Endometrium (tissue), 2 donors: ENCODE measurements at regions not wholly inside any gene's neighbourhood (a gene's known extent, or its start where the extent isn't known, plus 50 kb on each side); places are given as distances from the start of the nearest gene placed in this dataset.
"Not testable (repeated sequence)": the region's sequence is repeated elsewhere in the genome, so short reads cannot be mapped to it uniquely, and the experiment has no call there.

Source experiments
- FAIRE-seq: peaks from 2 replicates; lab custom pipeline; 2012; peaks lifted over from hg19 to GRCh38; lab: Jason Lieb, UNC
- donor health status: control.
- donor health status: control.

- no peak for FAIRE-seq
Observed at GRCh38 chr10:117601716-117602115, 59.2 kb downstream of the EMX2 start.

- FAIRE-seq = no peak
Observed at GRCh38 chr10:117603081-117603480, 60.5 kb downstream of the EMX2 start.

- no peak for FAIRE-seq
Observed at GRCh38 chr10:117603726-117604125, 61.2 kb downstream of the EMX2 start.

- FAIRE-seq = peak; percentile 91
Observed at GRCh38 chr10:117609095-117609795, 66.7 kb downstream of the EMX2 start.

- FAIRE-seq = no peak
Observed at GRCh38 chr10:117609796-117610170, 67.2 kb downstream of the EMX2 start.

GRCh38 chr10:117610321-117610720 lies 67.8 kb downstream of the EMX2 start:
- FAIRE-seq = no peak

GRCh38 chr10:117612113-117612512 lies 69.6 kb downstream of the EMX2 start:
- FAIRE-seq = no peak

- no peak for FAIRE-seq
Observed at GRCh38 chr10:117615649-117616048, 73.1 kb downstream of the EMX2 start.

- no peak for FAIRE-seq
Observed at GRCh38 chr10:117616179-117616578, 73.6 kb downstream of the EMX2 start.

GRCh38 chr10:117617086-117617485 lies 74.5 kb downstream of the EMX2 start:
- FAIRE-seq = no peak

- FAIRE-seq = no peak
Observed at GRCh38 chr10:117617659-117618058, 75.1 kb downstream of the EMX2 start.

- FAIRE-seq = no peak
Observed at GRCh38 chr10:117619223-117619622, 76.7 kb downstream of the EMX2 start.

GRCh38 chr10:117619707-117620405 lies 77.3 kb downstream of the EMX2 start:
- no peak for FAIRE-seq

- no peak for FAIRE-seq
Observed at GRCh38 chr10:117621196-117621595, 78.7 kb downstream of the EMX2 start.

- no peak for FAIRE-seq
Observed at GRCh38 chr10:117621795-117622420, 79.4 kb downstream of the EMX2 start.

GRCh38 chr10:117622471-117623184 lies 80.1 kb downstream of the EMX2 start:
- no peak for FAIRE-seq

GRCh38 chr10:117626228-117626627 lies 83.7 kb downstream of the EMX2 start:
- no peak for FAIRE-seq

GRCh38 chr10:117627561-117627960 lies 85.0 kb downstream of the EMX2 start:
- no peak for FAIRE-seq

- FAIRE-seq = not testable (repeated sequence)
Observed at GRCh38 chr10:117629717-117630116, 87.2 kb downstream of the EMX2 start.

- no peak for FAIRE-seq
Observed at GRCh38 chr10:117631276-117632145, 89.0 kb downstream of the EMX2 start.

GRCh38 chr10:117632406-117632805 lies 89.9 kb downstream of the EMX2 start:
- no peak for FAIRE-seq

GRCh38 chr10:117635826-117636225 lies 93.3 kb downstream of the EMX2 start:
- no peak for FAIRE-seq
